ENCODE measurements at regions not wholly inside any gene's neighbourhood (a gene's known extent, or its start where the extent isn't known, plus 50 kb on each side); places are given as distances from the start of the nearest gene placed in this dataset.

GRCh38 chr11:134795017-134795416 lies 383.0 kb upstream of the B3GAT1 start:
- no peak overlapping the region for H3K4me3 ChIP-seq (ENCODE audit: control insufficient read depth, low read depth, low read length)
- TF ChIP-seq, protein P1, sequence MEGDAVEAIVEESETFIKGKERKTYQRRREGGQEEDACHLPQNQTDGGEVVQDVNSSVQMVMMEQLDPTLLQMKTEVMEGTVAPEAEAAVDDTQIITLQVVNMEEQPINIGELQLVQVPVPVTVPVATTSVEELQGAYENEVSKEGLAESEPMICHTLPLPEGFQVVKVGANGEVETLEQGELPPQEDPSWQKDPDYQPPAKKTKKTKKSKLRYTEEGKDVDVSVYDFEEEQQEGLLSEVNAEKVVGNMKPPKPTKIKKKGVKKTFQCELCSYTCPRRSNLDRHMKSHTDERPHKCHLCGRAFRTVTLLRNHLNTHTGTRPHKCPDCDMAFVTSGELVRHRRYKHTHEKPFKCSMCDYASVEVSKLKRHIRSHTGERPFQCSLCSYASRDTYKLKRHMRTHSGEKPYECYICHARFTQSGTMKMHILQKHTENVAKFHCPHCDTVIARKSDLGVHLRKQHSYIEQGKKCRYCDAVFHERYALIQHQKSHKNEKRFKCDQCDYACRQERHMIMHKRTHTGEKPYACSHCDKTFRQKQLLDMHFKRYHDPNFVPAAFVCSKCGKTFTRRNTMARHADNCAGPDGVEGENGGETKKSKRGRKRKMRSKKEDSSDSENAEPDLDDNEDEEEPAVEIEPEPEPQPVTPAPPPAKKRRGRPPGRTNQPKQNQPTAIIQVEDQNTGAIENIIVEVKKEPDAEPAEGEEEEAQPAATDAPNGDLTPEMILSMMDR (IDR thresholded peaks at IDR 0.05; ENCODE audit: control insufficient read depth, insufficient read depth, low read depth, low read length, missing control alignments), result no peak
- no peak for DNase-seq (ENCODE audit: low read depth)

DNA sequence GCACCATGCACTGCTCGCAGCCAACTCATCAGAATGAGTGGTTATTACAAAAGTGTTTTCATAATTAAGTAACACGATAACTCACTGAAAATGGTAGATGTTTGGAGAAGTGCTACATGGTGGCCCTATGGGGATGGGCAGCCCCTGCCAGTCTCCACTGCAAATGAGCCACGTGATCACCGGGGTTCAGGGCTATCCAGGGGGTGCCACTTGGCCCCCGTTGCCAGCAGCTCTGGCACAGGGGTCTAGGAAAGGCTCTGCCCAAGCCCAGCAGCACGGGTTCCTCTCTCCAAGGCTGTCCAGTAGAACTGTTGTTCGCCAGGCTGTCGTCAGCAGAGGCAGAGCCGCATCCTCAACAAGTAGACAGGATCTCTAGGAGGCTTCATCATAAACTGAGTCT lies 382.1 kb upstream of the B3GAT1 start:
- H3K4me3 ChIP-seq (ENCODE audit: control insufficient read depth, low read depth, low read length), result no peak overlapping the region
- TF ChIP-seq, protein P1 (IDR thresholded peaks at IDR 0.05; ENCODE audit: control insufficient read depth, insufficient read depth, low read depth, low read length, missing control alignments), result no peak
- DNase-seq (ENCODE audit: low read depth), result no peak

DNA sequence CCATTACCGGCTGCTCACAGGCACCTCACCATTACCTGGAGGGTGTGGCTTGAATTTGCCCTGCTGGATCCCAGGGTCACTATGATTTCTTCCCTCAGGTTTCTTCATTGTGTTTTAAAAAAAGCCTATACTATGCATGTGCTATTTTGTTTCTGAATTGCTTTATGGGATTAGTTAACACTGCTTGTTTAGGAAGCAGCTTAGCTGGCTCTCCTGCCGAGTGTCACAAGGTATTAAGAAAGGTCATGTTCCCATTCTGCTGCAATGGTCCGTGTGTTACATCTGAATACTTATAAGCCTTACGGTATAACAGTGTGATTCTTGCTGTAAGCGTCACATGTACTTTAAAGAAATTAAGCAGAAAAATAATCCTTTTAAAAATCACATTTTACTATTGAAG lies 380.6 kb upstream of the B3GAT1 start:
- H3K4me3 ChIP-seq (ENCODE audit: control insufficient read depth, low read depth, low read length), result no peak overlapping the region
- no peak for DNase-seq (ENCODE audit: low read depth)
- TF ChIP-seq, protein P1 (IDR thresholded peaks at IDR 0.05; ENCODE audit: control insufficient read depth, insufficient read depth, low read depth, low read length, missing control alignments), result no peak

DNA sequence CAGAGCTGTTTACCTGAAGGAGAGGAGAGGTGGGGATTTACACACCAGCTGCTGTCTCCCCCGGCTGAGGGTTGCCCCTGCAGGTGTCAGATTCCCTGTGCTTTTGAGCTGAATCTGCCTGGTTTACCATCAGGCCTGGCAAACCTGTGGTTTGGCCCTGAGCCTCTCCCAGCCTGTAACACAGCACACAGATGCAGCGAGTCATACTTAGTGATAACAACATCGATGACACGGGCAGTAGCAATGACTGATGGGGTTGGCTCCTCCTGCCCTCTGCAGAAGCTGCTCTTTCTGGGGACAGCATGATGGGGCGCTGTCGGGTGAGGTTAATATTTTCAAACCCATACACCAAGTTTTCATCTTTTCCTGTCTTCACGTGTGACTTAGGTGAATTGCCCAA lies 380.0 kb upstream of the B3GAT1 start:
- TF ChIP-seq, protein P1 (IDR thresholded peaks at IDR 0.05; ENCODE audit: control insufficient read depth, insufficient read depth, low read depth, low read length, missing control alignments), result no peak
- no peak overlapping the region for H3K4me3 ChIP-seq (ENCODE audit: control insufficient read depth, low read depth, low read length)
- no peak for DNase-seq (ENCODE audit: low read depth)

DNA sequence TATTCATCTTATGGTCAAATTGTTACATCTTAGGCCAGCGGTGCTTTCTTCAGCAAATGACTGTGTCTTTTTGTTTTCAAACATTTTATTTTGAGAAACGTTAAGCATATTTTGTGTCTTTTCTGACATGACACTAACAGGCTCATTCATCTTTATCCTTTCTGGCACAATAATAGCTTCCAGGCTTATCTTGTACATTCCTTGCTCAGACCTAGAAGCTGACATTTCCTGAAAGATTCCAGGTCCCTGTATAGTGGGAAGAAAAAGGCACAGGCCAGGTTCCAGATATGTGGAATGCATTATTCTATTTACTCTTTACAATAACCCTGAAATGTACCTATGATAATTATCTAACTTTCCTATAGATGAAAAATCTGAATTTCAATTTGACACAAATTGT lies 379.1 kb upstream of the B3GAT1 start:
- TF ChIP-seq, protein P1 (IDR thresholded peaks at IDR 0.05; ENCODE audit: control insufficient read depth, insufficient read depth, low read depth, low read length, missing control alignments), result no peak
- no peak overlapping the region for H3K4me3 ChIP-seq (ENCODE audit: control insufficient read depth, low read depth, low read length)
- DNase-seq (ENCODE audit: low read depth), result no peak

DNA sequence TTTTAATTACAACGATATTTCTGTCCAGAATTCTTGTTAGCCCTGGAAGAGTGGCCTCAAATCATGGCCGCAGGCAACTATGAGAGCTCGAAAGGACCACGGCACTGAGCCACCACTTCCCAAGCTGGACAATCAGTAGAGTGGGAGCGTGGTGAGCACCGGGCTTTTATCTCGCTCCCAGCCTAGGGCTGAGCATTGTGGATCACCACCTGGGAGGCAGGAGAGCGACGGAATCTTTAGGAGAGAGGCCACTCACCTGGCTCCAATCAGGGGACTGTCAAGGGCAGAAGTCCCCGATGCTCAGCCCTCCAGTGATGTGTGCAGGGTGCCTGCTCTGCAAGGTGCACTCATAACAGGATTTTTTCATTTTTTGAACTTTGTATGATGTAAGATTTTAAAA lies 377.1 kb upstream of the B3GAT1 start:
- TF ChIP-seq, protein P1 (IDR thresholded peaks at IDR 0.05; ENCODE audit: control insufficient read depth, insufficient read depth, low read depth, low read length, missing control alignments), result no peak
- no peak overlapping the region for H3K4me3 ChIP-seq (ENCODE audit: control insufficient read depth, low read depth, low read length)
- DNase-seq (ENCODE audit: low read depth), result no peak

DNA sequence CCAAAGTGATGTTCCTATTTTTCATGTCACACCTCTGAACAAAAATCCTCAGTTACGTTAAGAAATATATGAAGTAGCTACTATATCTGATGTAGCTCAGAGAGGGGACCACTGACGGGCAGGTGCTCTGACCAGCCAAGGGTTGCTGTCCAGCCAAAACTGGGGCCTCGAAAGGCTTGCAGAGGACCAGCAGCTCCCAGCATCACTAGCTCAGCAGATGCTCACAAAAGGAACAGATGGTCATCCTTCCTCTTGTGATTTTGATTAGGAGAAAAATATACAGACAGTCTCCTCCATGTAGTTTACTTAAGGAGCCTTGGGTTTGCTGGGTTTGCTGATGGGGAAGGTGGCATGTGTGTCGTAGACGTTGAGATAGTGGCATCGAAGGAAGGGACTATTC lies 374.6 kb upstream of the B3GAT1 start:
- no peak for DNase-seq (ENCODE audit: low read depth)
- TF ChIP-seq, protein P1 (IDR thresholded peaks at IDR 0.05; ENCODE audit: control insufficient read depth, insufficient read depth, low read depth, low read length, missing control alignments), result no peak
- H3K4me3 ChIP-seq (ENCODE audit: control insufficient read depth, low read depth, low read length), result no peak overlapping the region

Data from AG09309 (cell line).